Loucy (cell line): ENCODE measurements at regions not wholly inside any gene's neighbourhood (a gene's known extent, or its start where the extent isn't known, plus 50 kb on each side); places are given as distances from the start of the nearest gene placed in this dataset.
A peak's percentile ranks its signal among the peaks of the same experiment; 100 is the strongest.

Experiments
- H2AFZ ChIP-seq: fragments of 200-600 bp; sonication (generic); 2 replicates; pipeline ENCODE4 v1.6.0; 2016; ENCODE audit warnings: antibody characterized with exemption, mild to moderate bottlenecking, low read length, moderate library complexity
- H3F3A ChIP-seq: fragments of 200-600 bp; 2 replicates; pipeline ENCODE4 v1.6.0; 2016; ENCODE audit warnings: antibody characterized with exemption, low read depth, mild to moderate bottlenecking
- H3K27me3 ChIP-seq: fragments of 200-600 bp; sonication (generic); 2 replicates; pipeline ENCODE4 v1.6.1; 2014; ENCODE audit warnings: low read length, mild to moderate bottlenecking; ENCODE audit not compliant: insufficient read depth, poor library complexity, severe bottlenecking
- H3K36me3 ChIP-seq: fragments of 200-600 bp; sonication (generic); 2 replicates; pipeline ENCODE4 v1.6.1; 2016; ENCODE audit warnings: low read length; ENCODE audit not compliant: insufficient read depth
- H3K4me1 ChIP-seq: fragments of 200-600 bp; sonication (generic); 2 replicates; pipeline ENCODE4 v1.5.1; 2014; ENCODE audit warnings: low read length, mild to moderate bottlenecking; ENCODE audit not compliant: insufficient read depth, poor library complexity, severe bottlenecking
- H3K4me2 ChIP-seq: fragments of 200-600 bp; sonication (generic); 2 replicates; pipeline ENCODE4 v1.6.0; 2014; ENCODE audit warnings: antibody characterized with exemption, low read length, low read depth, mild to moderate bottlenecking; ENCODE audit not compliant: poor library complexity, severe bottlenecking
- H3K4me3 ChIP-seq: fragments of 200-600 bp; sonication (generic); 2 replicates; pipeline ENCODE4 v1.5.1; 2014; ENCODE audit warnings: low read length, mild to moderate bottlenecking, mixed read lengths; ENCODE audit not compliant: poor library complexity, severe bottlenecking
- H3K79me2 ChIP-seq: fragments of 200-600 bp; sonication (generic); 2 replicates; pipeline ENCODE4 v1.6.1; 2014; ENCODE audit warnings: low read length; ENCODE audit not compliant: insufficient read depth
- H3K9ac ChIP-seq: fragments of 200-600 bp; sonication (generic); 2 replicates; pipeline ENCODE4 v1.6.0; 2014; ENCODE audit warnings: mild to moderate bottlenecking, low read depth, low read length, moderate library complexity; ENCODE audit not compliant: poor library complexity, severe bottlenecking
- H3K9me2 ChIP-seq: fragments of 200-600 bp; sonication (generic); replicated peaks from 2 replicates; pipeline ENCODE4 v1.6.1; 2016; ENCODE audit warnings: low read depth, low read length, mixed read lengths
- H3K9me3 ChIP-seq: fragments of 200-600 bp; sonication (generic); 2 replicates; pipeline ENCODE4 v1.6.1; 2014; ENCODE audit warnings: mild to moderate bottlenecking, antibody characterized with exemption, low read length, low read depth; ENCODE audit not compliant: insufficient read depth
- H4K20me1 ChIP-seq: fragments of 200-600 bp; sonication (generic); 2 replicates; pipeline ENCODE4 v1.6.0; 2014; ENCODE audit warnings: antibody characterized with exemption, low read length, mild to moderate bottlenecking; ENCODE audit not compliant: insufficient read depth, poor library complexity, severe bottlenecking
- EZH2phosphoT487 ChIP-seq: fragments of 200-600 bp; IDR thresholded peaks from 2 replicates; pipeline ENCODE4 v1.6.1; 2018; ENCODE audit warnings: antibody characterized with exemption, mild to moderate bottlenecking, moderate library complexity, borderline replicate concordance
- TF ChIP-seq, protein P1 (sequence below): fragments of 200-600 bp; sonication (generic); conservative IDR thresholded peaks from 2 replicates; pipeline ENCODE4 v1.5.1; 2014; ENCODE audit warnings: mild to moderate bottlenecking, antibody characterized with exemption, low read length

DNA sequence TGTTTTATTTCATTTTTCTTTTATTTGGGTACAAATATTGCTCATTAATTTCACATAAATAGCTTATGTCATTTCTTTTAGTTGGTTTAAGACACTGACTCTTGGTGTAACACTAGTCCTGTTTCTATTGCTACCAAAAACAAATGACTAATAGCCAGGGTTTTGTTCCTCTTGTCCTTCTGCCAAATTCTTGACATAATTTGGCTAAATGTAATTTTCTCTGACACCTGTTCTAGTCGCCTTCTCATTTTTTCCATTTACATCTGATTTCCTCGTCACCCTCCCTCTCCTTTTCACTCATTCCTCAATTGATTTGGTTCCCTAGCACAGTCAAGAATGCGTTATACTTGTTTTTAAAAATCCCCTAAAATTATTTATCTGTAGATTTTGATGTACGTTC lies 1718.7 kb downstream of the EFNB2 start:
- Histone ChIP-seq H3F3A (no peaks in the 10 kb centered on the region), H2AFZ (no peak overlapping the region), H3K4me3 (no peak overlapping the region), H4K20me1 (no peaks in the 10 kb centered on the region), H3K4me1 (no peaks in the 10 kb centered on the region), H3K4me2 (no peak overlapping the region), H3K9me2 (no peaks in the 10 kb centered on the region), H3K79me2 (no peaks in the 10 kb centered on the region), H3K27me3 (no peaks in the 10 kb centered on the region), H3K9me3 (no peaks in the 10 kb centered on the region), H3K36me3 (no peaks in the 10 kb centered on the region), H3K9ac (no peak overlapping the region)
- no peak for TF ChIP-seq EZH2phosphoT487
- TF ChIP-seq, protein P1, sequence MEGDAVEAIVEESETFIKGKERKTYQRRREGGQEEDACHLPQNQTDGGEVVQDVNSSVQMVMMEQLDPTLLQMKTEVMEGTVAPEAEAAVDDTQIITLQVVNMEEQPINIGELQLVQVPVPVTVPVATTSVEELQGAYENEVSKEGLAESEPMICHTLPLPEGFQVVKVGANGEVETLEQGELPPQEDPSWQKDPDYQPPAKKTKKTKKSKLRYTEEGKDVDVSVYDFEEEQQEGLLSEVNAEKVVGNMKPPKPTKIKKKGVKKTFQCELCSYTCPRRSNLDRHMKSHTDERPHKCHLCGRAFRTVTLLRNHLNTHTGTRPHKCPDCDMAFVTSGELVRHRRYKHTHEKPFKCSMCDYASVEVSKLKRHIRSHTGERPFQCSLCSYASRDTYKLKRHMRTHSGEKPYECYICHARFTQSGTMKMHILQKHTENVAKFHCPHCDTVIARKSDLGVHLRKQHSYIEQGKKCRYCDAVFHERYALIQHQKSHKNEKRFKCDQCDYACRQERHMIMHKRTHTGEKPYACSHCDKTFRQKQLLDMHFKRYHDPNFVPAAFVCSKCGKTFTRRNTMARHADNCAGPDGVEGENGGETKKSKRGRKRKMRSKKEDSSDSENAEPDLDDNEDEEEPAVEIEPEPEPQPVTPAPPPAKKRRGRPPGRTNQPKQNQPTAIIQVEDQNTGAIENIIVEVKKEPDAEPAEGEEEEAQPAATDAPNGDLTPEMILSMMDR, result no peak

DNA sequence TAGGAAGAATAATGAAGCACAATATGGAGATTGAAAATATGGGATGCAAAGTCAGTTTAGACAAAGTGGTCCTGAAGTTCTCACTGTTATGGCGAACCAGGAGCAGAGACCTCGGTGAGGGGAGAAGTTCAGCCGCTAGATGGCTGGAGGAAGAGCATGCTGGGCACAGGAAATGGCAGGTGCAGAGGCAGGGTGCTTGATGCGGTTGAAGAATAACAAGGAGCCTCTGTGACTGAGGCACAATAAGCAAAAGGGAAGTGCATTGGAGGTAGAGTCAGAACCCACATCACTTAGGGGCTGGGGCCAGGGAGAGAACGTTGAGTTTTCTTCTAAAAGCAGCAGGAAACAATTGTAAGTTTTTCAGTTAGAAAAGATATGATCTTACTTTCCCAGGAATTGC lies 1725.2 kb downstream of the EFNB2 start:
- Histone ChIP-seq H3K9me3 (no peaks in the 10 kb centered on the region), H3K4me2 (peak overlapping the region; percentile 32), H4K20me1 (no peaks in the 10 kb centered on the region), H3F3A (no peaks in the 10 kb centered on the region), H2AFZ (peak overlapping the region; percentile 43; the same call in 1 of the 2 replicates), H3K79me2 (no peaks in the 10 kb centered on the region), H3K4me3 (peak overlapping the region; percentile 10), H3K9me2 (no peaks in the 10 kb centered on the region), H3K27me3 (no peaks in the 10 kb centered on the region), H3K4me1 (peaks cover 24% of the 10 kb centered on the region), H3K9ac (no peak overlapping the region), H3K36me3 (no peaks in the 10 kb centered on the region)
- TF ChIP-seq, protein P1, result no peak; the same call in 1 of the 2 replicates
- no peak for TF ChIP-seq EZH2phosphoT487

DNA sequence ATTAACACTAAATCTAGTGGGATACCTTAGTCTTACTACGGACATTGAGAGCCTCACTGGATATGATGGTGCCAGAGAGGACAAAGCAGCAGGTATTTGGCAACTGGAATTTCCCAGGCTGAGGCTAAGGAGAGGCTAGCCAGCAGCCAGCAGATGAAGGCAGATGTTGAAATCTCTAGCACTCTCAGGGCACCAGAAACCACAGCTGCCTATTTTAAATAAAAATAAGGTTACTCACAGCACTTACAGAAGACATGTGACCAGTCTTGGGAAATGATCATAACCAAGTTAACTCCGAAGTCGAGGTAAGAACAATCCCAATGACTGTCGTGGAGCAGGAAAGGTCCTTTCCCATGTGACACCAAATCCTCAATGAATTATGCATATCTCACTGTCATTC lies 1726.0 kb downstream of the EFNB2 start:
- no peaks in the 10 kb centered on the region for H3K36me3 ChIP-seq
- H3K27me3 ChIP-seq, result no peaks in the 10 kb centered on the region
- H3K4me3 ChIP-seq, result no peak overlapping the region
- no peak overlapping the region for H3K4me2 ChIP-seq
- TF ChIP-seq EZH2phosphoT487, result no peak
- TF ChIP-seq, protein P1, result no peak
- no peak overlapping the region for H3K9ac ChIP-seq
- H3K9me2 ChIP-seq, result no peaks in the 10 kb centered on the region
- H4K20me1 ChIP-seq, result no peaks in the 10 kb centered on the region
- H2AFZ ChIP-seq, result peak overlapping the region; percentile 55; the same call in 1 of the 2 replicates
- H3K79me2 ChIP-seq, result no peaks in the 10 kb centered on the region
- no peaks in the 10 kb centered on the region for H3K9me3 ChIP-seq
- no peaks in the 10 kb centered on the region for H3F3A ChIP-seq
- H3K4me1 ChIP-seq, result peaks cover 30% of the 10 kb centered on the region
